ENCODE measurements at regions not wholly inside any gene's neighbourhood (a gene's known extent, or its start where the extent isn't known, plus 50 kb on each side); places are given as distances from the start of the nearest gene placed in this dataset.

GRCh38 chr11:87966694-87967093 is 208.5 kb downstream of the RAB38 start:
- Histone ChIP-seq H3K27me3 (ENCODE audit: low read length) (no peaks in the 10 kb centered on the region), H3K27ac (ENCODE audit: low read length) (no peak overlapping the region), H3K9me3 (ENCODE audit: low read length) (no peaks in the 10 kb centered on the region), H3K9me2 (replicated peaks; ENCODE audit: insufficient read depth, low read length) (no peaks in the 10 kb centered on the region), H4K20me1 (ENCODE audit: insufficient read depth, low read depth, low read length) (no peaks in the 10 kb centered on the region), H3K79me2 (ENCODE audit: low read length) (no peaks in the 10 kb centered on the region), H2AFZ (ENCODE audit: low read length) (no peak overlapping the region), H3K36me3 (ENCODE audit: insufficient read depth, low read length) (no peaks in the 10 kb centered on the region), H3K4me2 (ENCODE audit: low read depth, low read length, poor library complexity, severe bottlenecking) (no peak overlapping the region), H3K4me3 (ENCODE audit: low read length) (no peak overlapping the region), H3K4me1 (ENCODE audit: low read length) (no peaks in the 10 kb centered on the region), H3K9ac (ENCODE audit: low read length) (no peak overlapping the region)
- DNase-seq: no peak

GRCh38 chr11:87966216-87966615 is 209.0 kb downstream of the RAB38 start:
- no peak for DNase-seq
- Histone ChIP-seq H3K9ac (ENCODE audit: low read length) (no peak overlapping the region), H3K36me3 (ENCODE audit: insufficient read depth, low read length) (no peaks in the 10 kb centered on the region), H3K27me3 (ENCODE audit: low read length) (no peaks in the 10 kb centered on the region), H3K4me3 (ENCODE audit: low read length) (no peak overlapping the region), H3K27ac (ENCODE audit: low read length) (no peak overlapping the region), H3K9me3 (ENCODE audit: low read length) (no peaks in the 10 kb centered on the region), H3K4me2 (ENCODE audit: low read depth, low read length, poor library complexity, severe bottlenecking) (no peak overlapping the region), H3K79me2 (ENCODE audit: low read length) (no peaks in the 10 kb centered on the region), H3K9me2 (replicated peaks; ENCODE audit: insufficient read depth, low read length) (no peaks in the 10 kb centered on the region), H3K4me1 (ENCODE audit: low read length) (no peaks in the 10 kb centered on the region), H4K20me1 (ENCODE audit: insufficient read depth, low read depth, low read length) (no peaks in the 10 kb centered on the region), H2AFZ (ENCODE audit: low read length) (no peak overlapping the region)

GRCh38 chr11:87961606-87962005 is 213.6 kb downstream of the RAB38 start:
- no peaks in the 10 kb centered on the region for H3K36me3 ChIP-seq (ENCODE audit: insufficient read depth, low read length)
- H3K27ac ChIP-seq (ENCODE audit: low read length): no peak overlapping the region
- H3K9me2 ChIP-seq (replicated peaks; ENCODE audit: insufficient read depth, low read length): no peaks in the 10 kb centered on the region
- H3K79me2 ChIP-seq (ENCODE audit: low read length): no peaks in the 10 kb centered on the region
- no peak overlapping the region for H3K4me3 ChIP-seq (ENCODE audit: low read length)
- no peaks in the 10 kb centered on the region for H3K27me3 ChIP-seq (ENCODE audit: low read length)
- no peak overlapping the region for H2AFZ ChIP-seq (ENCODE audit: low read length)
- H3K4me2 ChIP-seq (ENCODE audit: low read depth, low read length, poor library complexity, severe bottlenecking): no peak overlapping the region
- no peaks in the 10 kb centered on the region for H3K9me3 ChIP-seq (ENCODE audit: low read length)
- no peaks in the 10 kb centered on the region for H4K20me1 ChIP-seq (ENCODE audit: insufficient read depth, low read depth, low read length)
- no peaks in the 10 kb centered on the region for H3K4me1 ChIP-seq (ENCODE audit: low read length)
- no peak overlapping the region for H3K9ac ChIP-seq (ENCODE audit: low read length)
- no peak for DNase-seq

- H3K9me2 ChIP-seq (replicated peaks; ENCODE audit: insufficient read depth, low read length): no peaks in the 10 kb centered on the region
- H4K20me1 ChIP-seq (ENCODE audit: insufficient read depth, low read depth, low read length): no peaks in the 10 kb centered on the region
- no peak overlapping the region for H3K27ac ChIP-seq (ENCODE audit: low read length)
- no peak overlapping the region for H3K4me3 ChIP-seq (ENCODE audit: low read length)
- no peak for DNase-seq
- no peaks in the 10 kb centered on the region for H3K36me3 ChIP-seq (ENCODE audit: insufficient read depth, low read length)
- no peaks in the 10 kb centered on the region for H3K27me3 ChIP-seq (ENCODE audit: low read length)
- no peak overlapping the region for H2AFZ ChIP-seq (ENCODE audit: low read length)
- no peak overlapping the region for H3K9ac ChIP-seq (ENCODE audit: low read length)
- no peaks in the 10 kb centered on the region for H3K9me3 ChIP-seq (ENCODE audit: low read length)
- H3K79me2 ChIP-seq (ENCODE audit: low read length): no peaks in the 10 kb centered on the region
- H3K4me2 ChIP-seq (ENCODE audit: low read depth, low read length, poor library complexity, severe bottlenecking): no peak overlapping the region
- no peaks in the 10 kb centered on the region for H3K4me1 ChIP-seq (ENCODE audit: low read length)
Measured at GRCh38 chr11:87957961-87958360, 217.3 kb downstream of the RAB38 start.

DNA sequence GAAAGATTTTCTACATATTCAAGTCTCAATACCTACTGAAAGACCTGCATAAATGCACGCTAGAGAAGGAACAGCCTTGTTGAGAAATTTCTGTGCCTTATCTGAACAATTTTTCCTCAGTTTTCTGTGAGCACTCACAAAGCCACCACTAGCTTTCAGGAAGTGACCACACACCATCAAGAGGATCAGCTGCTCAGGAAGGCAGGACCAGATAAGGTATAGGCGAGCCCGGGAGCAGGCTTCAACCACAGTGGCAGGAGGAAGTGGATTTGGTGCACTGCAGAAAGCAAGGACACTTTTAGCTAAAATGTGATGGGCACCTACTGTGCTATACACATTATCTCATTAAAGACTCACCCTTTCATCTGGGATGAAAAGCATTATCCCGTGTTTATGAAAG is 220.8 kb downstream of the RAB38 start:
- no peak overlapping the region for H2AFZ ChIP-seq (ENCODE audit: low read length)
- no peak for DNase-seq
- no peak overlapping the region for H3K4me3 ChIP-seq (ENCODE audit: low read length)
- H3K9me2 ChIP-seq (replicated peaks; ENCODE audit: insufficient read depth, low read length): no peaks in the 10 kb centered on the region
- no peaks in the 10 kb centered on the region for H3K9me3 ChIP-seq (ENCODE audit: low read length)
- no peak overlapping the region for H3K4me2 ChIP-seq (ENCODE audit: low read depth, low read length, poor library complexity, severe bottlenecking)
- H3K79me2 ChIP-seq (ENCODE audit: low read length): no peaks in the 10 kb centered on the region
- H4K20me1 ChIP-seq (ENCODE audit: insufficient read depth, low read depth, low read length): no peaks in the 10 kb centered on the region
- H3K27ac ChIP-seq (ENCODE audit: low read length): no peak overlapping the region
- H3K9ac ChIP-seq (ENCODE audit: low read length): no peak overlapping the region
- no peaks in the 10 kb centered on the region for H3K4me1 ChIP-seq (ENCODE audit: low read length)
- H3K27me3 ChIP-seq (ENCODE audit: low read length): no peaks in the 10 kb centered on the region
- H3K36me3 ChIP-seq (ENCODE audit: insufficient read depth, low read length): no peaks in the 10 kb centered on the region

DNA sequence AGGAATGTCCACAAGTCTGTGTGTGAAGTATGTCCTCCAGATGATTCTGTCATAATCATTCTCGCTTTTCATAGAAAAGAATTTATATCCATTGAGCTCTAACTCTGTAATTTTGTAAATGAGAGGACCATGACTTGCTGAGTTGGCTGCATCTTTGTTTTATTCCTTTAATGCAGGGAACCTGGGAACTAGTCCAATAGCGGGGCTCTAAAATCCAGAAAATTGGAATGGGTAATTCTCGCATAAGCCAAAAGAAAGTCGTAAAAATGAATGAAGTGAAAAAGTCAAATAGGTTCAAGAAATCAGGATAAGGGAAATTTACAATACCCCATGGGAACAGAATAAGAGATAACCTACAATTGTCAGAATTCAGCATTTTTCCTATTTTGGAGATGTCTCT is 232.5 kb downstream of the RAB38 start:
- H3K79me2 ChIP-seq (ENCODE audit: low read length): no peaks in the 10 kb centered on the region
- no peaks in the 10 kb centered on the region for H4K20me1 ChIP-seq (ENCODE audit: insufficient read depth, low read depth, low read length)
- no peaks in the 10 kb centered on the region for H3K9me3 ChIP-seq (ENCODE audit: low read length)
- H3K4me2 ChIP-seq (ENCODE audit: low read depth, low read length, poor library complexity, severe bottlenecking): no peak overlapping the region
- no peak overlapping the region for H3K9ac ChIP-seq (ENCODE audit: low read length)
- H3K9me2 ChIP-seq (replicated peaks; ENCODE audit: insufficient read depth, low read length): no peaks in the 10 kb centered on the region
- peaks cover 7% of the 10 kb centered on the region; the same call in 1 of the 2 replicates for H3K27me3 ChIP-seq (ENCODE audit: low read length)
- no peaks in the 10 kb centered on the region for H3K4me1 ChIP-seq (ENCODE audit: low read length)
- H3K36me3 ChIP-seq (ENCODE audit: insufficient read depth, low read length): no peaks in the 10 kb centered on the region
- no peak overlapping the region for H3K4me3 ChIP-seq (ENCODE audit: low read length)
- H2AFZ ChIP-seq (ENCODE audit: low read length): no peak overlapping the region
- H3K27ac ChIP-seq (ENCODE audit: low read length): no peak overlapping the region
- DNase-seq: no peak

GRCh38 chr11:87934182-87934581 is 241.1 kb downstream of the RAB38 start:
- H3K36me3 ChIP-seq (ENCODE audit: insufficient read depth, low read length): no peaks in the 10 kb centered on the region
- H2AFZ ChIP-seq (ENCODE audit: low read length): no peak overlapping the region
- no peak overlapping the region for H3K9ac ChIP-seq (ENCODE audit: low read length)
- H3K4me2 ChIP-seq (ENCODE audit: low read depth, low read length, poor library complexity, severe bottlenecking): no peak overlapping the region
- no peak overlapping the region for H3K4me3 ChIP-seq (ENCODE audit: low read length)
- no peaks in the 10 kb centered on the region for H4K20me1 ChIP-seq (ENCODE audit: insufficient read depth, low read depth, low read length)
- no peaks in the 10 kb centered on the region for H3K4me1 ChIP-seq (ENCODE audit: low read length)
- peaks cover 4% of the 10 kb centered on the region; the same call in 1 of the 2 replicates for H3K27me3 ChIP-seq (ENCODE audit: low read length)
- DNase-seq: no peak
- H3K9me2 ChIP-seq (replicated peaks; ENCODE audit: insufficient read depth, low read length): no peaks in the 10 kb centered on the region
- H3K9me3 ChIP-seq (ENCODE audit: low read length): no peaks in the 10 kb centered on the region
- H3K27ac ChIP-seq (ENCODE audit: low read length): no peak overlapping the region
- no peaks in the 10 kb centered on the region for H3K79me2 ChIP-seq (ENCODE audit: low read length)

GRCh38 chr11:87926250-87926970 is 248.8 kb downstream of the RAB38 start:
- H3K4me2 ChIP-seq (ENCODE audit: low read depth, low read length, poor library complexity, severe bottlenecking): no peak overlapping the region
- no peaks in the 10 kb centered on the region for H3K9me2 ChIP-seq (replicated peaks; ENCODE audit: insufficient read depth, low read length)

More at GRCh38 chr11:87926250-87926970, 248.8 kb downstream of the RAB38 start:
- no peaks in the 10 kb centered on the region for H4K20me1 ChIP-seq (ENCODE audit: insufficient read depth, low read depth, low read length)
- H3K4me3 ChIP-seq (ENCODE audit: low read length): no peak overlapping the region
- H2AFZ ChIP-seq (ENCODE audit: low read length): no peak overlapping the region
- DNase-seq: no peak
- H3K9me3 ChIP-seq (ENCODE audit: low read length): no peaks in the 10 kb centered on the region
- H3K79me2 ChIP-seq (ENCODE audit: low read length): no peaks in the 10 kb centered on the region
- H3K27ac ChIP-seq (ENCODE audit: low read length): no peak overlapping the region
- H3K4me1 ChIP-seq (ENCODE audit: low read length): no peaks in the 10 kb centered on the region; the same call in 1 of the 2 replicates
- no peaks in the 10 kb centered on the region for H3K27me3 ChIP-seq (ENCODE audit: low read length)
- no peak overlapping the region for H3K9ac ChIP-seq (ENCODE audit: low read length)
- H3K36me3 ChIP-seq (ENCODE audit: insufficient read depth, low read length): no peaks in the 10 kb centered on the region
